ENCODE measurements at regions not wholly inside any gene's neighbourhood (a gene's known extent, or its start where the extent isn't known, plus 50 kb on each side); places are given as distances from the start of the nearest gene placed in this dataset.
"Not testable (repeated sequence)": the region's sequence is repeated elsewhere in the genome, so short reads cannot be mapped to it uniquely, and the experiment has no call there.

DNA sequence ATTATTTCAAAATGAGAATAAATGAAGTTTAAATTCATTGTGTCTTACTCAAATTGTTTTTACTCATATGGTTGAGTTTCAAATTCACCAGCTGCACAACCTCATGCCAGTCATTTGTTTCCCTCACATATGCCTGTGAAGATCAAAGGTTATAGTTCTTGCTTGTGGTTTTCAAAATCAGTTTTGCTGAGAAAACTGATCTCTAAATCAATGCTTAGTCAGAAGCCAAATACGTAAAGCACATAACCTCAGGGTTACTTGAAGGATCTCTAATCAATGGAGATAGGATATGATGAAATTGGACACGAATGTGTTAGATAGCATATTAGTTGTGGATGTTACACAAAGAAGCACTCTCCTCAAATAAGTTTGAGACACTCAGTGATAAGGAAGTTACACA, 400.7 kb downstream of the CHL1 start:
- TF ChIP-seq, protein P1, sequence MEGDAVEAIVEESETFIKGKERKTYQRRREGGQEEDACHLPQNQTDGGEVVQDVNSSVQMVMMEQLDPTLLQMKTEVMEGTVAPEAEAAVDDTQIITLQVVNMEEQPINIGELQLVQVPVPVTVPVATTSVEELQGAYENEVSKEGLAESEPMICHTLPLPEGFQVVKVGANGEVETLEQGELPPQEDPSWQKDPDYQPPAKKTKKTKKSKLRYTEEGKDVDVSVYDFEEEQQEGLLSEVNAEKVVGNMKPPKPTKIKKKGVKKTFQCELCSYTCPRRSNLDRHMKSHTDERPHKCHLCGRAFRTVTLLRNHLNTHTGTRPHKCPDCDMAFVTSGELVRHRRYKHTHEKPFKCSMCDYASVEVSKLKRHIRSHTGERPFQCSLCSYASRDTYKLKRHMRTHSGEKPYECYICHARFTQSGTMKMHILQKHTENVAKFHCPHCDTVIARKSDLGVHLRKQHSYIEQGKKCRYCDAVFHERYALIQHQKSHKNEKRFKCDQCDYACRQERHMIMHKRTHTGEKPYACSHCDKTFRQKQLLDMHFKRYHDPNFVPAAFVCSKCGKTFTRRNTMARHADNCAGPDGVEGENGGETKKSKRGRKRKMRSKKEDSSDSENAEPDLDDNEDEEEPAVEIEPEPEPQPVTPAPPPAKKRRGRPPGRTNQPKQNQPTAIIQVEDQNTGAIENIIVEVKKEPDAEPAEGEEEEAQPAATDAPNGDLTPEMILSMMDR (IDR thresholded peaks at IDR 0.05; ENCODE audit: insufficient read depth, low read length, poor library complexity, severe bottlenecking) = not testable (repeated sequence)
- not testable (repeated sequence) for TF ChIP-seq EZH2phosphoT487 (conservative IDR thresholded peaks at IDR 0.05; ENCODE audit: low read length)
